ENCODE measurements at regions not wholly inside any gene's neighbourhood (a gene's known extent, or its start where the extent isn't known, plus 50 kb on each side); places are given as distances from the start of the nearest gene placed in this dataset.

GRCh38 chr5:108531367-108532128 lies 149.7 kb upstream of the FBXL17 start:
- no peak overlapping the region for H3K4me3 ChIP-seq (ENCODE audit: low read depth, low read length)
- no peak for TF ChIP-seq CTCF (IDR thresholded peaks at IDR 0.05; ENCODE audit: low read depth, low read length, missing control alignments)
- in situ Hi-C loops (cut with HindIII; ENCODE audit: low sequenced_read_pairs): no loop called here
- DNase-seq (ENCODE audit: low read depth): no peak

- DNase-seq (ENCODE audit: low read depth): no peak
- no peak for TF ChIP-seq CTCF (IDR thresholded peaks at IDR 0.05; ENCODE audit: low read depth, low read length, missing control alignments)
- in situ Hi-C loops (cut with HindIII; ENCODE audit: low sequenced_read_pairs): no loop called here
- no peak overlapping the region for H3K4me3 ChIP-seq (ENCODE audit: low read depth, low read length)
Measured at GRCh38 chr5:108530706-108531105, 148.8 kb upstream of the FBXL17 start.

GRCh38 chr5:108529381-108529780 lies 147.5 kb upstream of the FBXL17 start:
- in situ Hi-C loops (cut with HindIII; ENCODE audit: low sequenced_read_pairs): no loop called here
- H3K4me3 ChIP-seq (ENCODE audit: low read depth, low read length): no peak overlapping the region
- DNase-seq (ENCODE audit: low read depth): no peak
- TF ChIP-seq CTCF (IDR thresholded peaks at IDR 0.05; ENCODE audit: low read depth, low read length, missing control alignments): no peak

- in situ Hi-C loops (cut with HindIII; ENCODE audit: low sequenced_read_pairs): no loop called here
- H3K4me3 ChIP-seq (ENCODE audit: low read depth, low read length): no peak overlapping the region
- TF ChIP-seq CTCF (IDR thresholded peaks at IDR 0.05; ENCODE audit: low read depth, low read length, missing control alignments): no peak
- DNase-seq (ENCODE audit: low read depth): no peak
Measured at GRCh38 chr5:108528655-108529054, 146.8 kb upstream of the FBXL17 start.

- in situ Hi-C loops (cut with HindIII; ENCODE audit: low sequenced_read_pairs): no loop called here
- no peak overlapping the region for H3K4me3 ChIP-seq (ENCODE audit: low read depth, low read length)
- TF ChIP-seq CTCF (IDR thresholded peaks at IDR 0.05; ENCODE audit: low read depth, low read length, missing control alignments): no peak
- DNase-seq (ENCODE audit: low read depth): no peak
Measured at GRCh38 chr5:108524564-108524963, 142.7 kb upstream of the FBXL17 start.

- in situ Hi-C loops (cut with HindIII; ENCODE audit: low sequenced_read_pairs): no loop called here
- no peak overlapping the region for H3K4me3 ChIP-seq (ENCODE audit: low read depth, low read length)
- no peak for DNase-seq (ENCODE audit: low read depth)
- TF ChIP-seq CTCF (IDR thresholded peaks at IDR 0.05; ENCODE audit: low read depth, low read length, missing control alignments): no peak
Measured at GRCh38 chr5:108523360-108523759, 141.5 kb upstream of the FBXL17 start.

Measured in astrocyte of the cerebellum (primary cell).